ENCODE measurements at regions not wholly inside any gene's neighbourhood (a gene's known extent, or its start where the extent isn't known, plus 50 kb on each side); places are given as distances from the start of the nearest gene placed in this dataset.

DNA sequence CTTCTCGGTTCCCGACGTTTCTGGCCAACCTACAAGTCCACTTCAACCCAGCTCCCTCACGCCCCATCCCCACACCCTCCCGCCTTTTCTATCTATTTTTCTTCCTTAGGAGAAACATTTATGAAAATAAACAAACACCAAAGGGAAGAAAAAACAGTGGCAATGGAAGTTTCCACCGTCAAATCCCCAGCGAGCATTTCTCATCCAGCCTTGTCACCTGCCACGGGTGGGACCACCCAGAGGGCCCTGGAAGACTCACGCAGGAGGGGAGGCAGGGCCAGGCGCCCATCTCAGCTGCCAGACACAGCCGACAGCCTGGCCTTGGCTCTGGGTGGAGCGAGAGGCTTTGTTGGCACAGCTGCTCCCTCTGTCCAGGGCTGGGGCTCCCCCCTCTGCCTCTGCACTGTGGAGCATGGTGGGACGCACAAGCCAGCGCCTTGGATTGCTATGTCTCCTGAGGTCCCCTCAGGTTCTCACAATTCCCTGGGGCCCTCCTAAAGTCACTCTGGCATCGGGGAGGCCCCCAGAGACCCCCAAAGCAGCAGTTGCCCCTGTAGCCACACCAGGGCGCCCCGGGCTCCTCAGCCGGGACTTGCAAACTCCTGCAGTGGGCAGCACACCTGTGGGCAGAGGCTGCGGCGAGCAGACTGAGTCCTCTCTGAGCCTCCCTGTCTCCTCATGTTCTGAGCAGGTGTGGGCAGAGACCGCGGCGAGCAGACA lies 395.7 kb upstream of the SALL3 start (continued):
- TF ChIP-seq, protein P1, sequence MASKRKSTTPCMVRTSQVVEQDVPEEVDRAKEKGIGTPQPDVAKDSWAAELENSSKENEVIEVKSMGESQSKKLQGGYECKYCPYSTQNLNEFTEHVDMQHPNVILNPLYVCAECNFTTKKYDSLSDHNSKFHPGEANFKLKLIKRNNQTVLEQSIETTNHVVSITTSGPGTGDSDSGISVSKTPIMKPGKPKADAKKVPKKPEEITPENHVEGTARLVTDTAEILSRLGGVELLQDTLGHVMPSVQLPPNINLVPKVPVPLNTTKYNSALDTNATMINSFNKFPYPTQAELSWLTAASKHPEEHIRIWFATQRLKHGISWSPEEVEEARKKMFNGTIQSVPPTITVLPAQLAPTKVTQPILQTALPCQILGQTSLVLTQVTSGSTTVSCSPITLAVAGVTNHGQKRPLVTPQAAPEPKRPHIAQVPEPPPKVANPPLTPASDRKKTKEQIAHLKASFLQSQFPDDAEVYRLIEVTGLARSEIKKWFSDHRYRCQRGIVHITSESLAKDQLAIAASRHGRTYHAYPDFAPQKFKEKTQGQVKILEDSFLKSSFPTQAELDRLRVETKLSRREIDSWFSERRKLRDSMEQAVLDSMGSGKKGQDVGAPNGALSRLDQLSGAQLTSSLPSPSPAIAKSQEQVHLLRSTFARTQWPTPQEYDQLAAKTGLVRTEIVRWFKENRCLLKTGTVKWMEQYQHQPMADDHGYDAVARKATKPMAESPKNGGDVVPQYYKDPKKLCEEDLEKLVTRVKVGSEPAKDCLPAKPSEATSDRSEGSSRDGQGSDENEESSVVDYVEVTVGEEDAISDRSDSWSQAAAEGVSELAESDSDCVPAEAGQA (IDR thresholded peaks at IDR 0.05; ENCODE audit: low read depth): no peak
- TF ChIP-seq, protein P1 (CRISPR knock-in tag; IDR thresholded peaks at IDR 0.05; ENCODE audit: borderline replicate concordance): no peak
- TF ChIP-seq, protein P2, sequence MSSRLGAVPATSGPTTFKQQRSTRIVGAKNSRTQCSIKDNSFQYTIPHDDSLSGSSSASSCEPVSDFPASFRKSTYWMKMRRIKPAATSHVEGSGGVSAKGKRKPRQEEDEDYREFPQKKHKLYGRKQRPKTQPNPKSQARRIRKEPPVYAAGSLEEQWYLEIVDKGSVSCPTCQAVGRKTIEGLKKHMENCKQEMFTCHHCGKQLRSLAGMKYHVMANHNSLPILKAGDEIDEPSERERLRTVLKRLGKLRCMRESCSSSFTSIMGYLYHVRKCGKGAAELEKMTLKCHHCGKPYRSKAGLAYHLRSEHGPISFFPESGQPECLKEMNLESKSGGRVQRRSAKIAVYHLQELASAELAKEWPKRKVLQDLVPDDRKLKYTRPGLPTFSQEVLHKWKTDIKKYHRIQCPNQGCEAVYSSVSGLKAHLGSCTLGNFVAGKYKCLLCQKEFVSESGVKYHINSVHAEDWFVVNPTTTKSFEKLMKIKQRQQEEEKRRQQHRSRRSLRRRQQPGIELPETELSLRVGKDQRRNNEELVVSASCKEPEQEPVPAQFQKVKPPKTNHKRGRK (CRISPR knock-in tag; IDR thresholded peaks at IDR 0.05): no peak
- TF ChIP-seq POLR2G (IDR thresholded peaks at IDR 0.05; ENCODE audit: low read depth, low read length) (no peak), THAP8 (CRISPR knock-in tag; IDR thresholded peaks at IDR 0.05; ENCODE audit: borderline replicate concordance) (no peak), GMEB2 (CRISPR knock-in tag; IDR thresholded peaks at IDR 0.05; ENCODE audit: low read depth) (no peak), CHD2 (IDR thresholded peaks at IDR 0.05; ENCODE audit: low read depth, low read length) (no peak), KAT2B (IDR thresholded peaks at IDR 0.05; ENCODE audit: borderline replicate concordance, low read depth, low read length) (no peak), NRL (CRISPR knock-in tag; IDR thresholded peaks at IDR 0.05; ENCODE audit: borderline replicate concordance) (no peak), ZNF788 (CRISPR knock-in tag; IDR thresholded peaks at IDR 0.05; ENCODE audit: borderline replicate concordance) (no peak)

Data from HepG2 (cell line).